ENCODE measurements at regions not wholly inside any gene's neighbourhood (a gene's known extent, or its start where the extent isn't known, plus 50 kb on each side); places are given as distances from the start of the nearest gene placed in this dataset.

DNA sequence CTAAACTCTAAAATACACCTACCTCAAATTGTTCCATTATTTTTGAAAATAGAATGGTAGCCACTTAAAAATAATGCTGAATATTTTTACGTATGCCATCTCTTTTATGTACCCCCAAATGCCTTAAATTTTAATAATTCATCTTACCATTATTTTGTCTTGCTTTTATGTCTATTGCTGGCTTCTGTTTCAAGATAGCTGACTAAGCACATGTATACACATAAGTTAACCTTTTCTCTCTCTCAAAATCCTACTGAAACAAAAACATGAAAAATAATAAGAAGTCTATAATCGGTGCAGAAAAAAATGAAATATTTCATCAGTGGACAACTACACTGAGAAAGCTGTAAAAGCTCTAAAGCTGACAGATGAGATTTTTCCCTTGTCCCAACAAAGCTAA lies 652.0 kb upstream of the ZNF608 start:
- no peak overlapping the region for H3K4me3 ChIP-seq (replicated peaks; ENCODE audit: low read depth, low read length)
- DNase-seq (ENCODE audit: low read depth) = no peak
- TF ChIP-seq, protein P1, sequence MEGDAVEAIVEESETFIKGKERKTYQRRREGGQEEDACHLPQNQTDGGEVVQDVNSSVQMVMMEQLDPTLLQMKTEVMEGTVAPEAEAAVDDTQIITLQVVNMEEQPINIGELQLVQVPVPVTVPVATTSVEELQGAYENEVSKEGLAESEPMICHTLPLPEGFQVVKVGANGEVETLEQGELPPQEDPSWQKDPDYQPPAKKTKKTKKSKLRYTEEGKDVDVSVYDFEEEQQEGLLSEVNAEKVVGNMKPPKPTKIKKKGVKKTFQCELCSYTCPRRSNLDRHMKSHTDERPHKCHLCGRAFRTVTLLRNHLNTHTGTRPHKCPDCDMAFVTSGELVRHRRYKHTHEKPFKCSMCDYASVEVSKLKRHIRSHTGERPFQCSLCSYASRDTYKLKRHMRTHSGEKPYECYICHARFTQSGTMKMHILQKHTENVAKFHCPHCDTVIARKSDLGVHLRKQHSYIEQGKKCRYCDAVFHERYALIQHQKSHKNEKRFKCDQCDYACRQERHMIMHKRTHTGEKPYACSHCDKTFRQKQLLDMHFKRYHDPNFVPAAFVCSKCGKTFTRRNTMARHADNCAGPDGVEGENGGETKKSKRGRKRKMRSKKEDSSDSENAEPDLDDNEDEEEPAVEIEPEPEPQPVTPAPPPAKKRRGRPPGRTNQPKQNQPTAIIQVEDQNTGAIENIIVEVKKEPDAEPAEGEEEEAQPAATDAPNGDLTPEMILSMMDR (IDR thresholded peaks at IDR 0.05; ENCODE audit: low read length, missing control alignments) = no peak

DNA sequence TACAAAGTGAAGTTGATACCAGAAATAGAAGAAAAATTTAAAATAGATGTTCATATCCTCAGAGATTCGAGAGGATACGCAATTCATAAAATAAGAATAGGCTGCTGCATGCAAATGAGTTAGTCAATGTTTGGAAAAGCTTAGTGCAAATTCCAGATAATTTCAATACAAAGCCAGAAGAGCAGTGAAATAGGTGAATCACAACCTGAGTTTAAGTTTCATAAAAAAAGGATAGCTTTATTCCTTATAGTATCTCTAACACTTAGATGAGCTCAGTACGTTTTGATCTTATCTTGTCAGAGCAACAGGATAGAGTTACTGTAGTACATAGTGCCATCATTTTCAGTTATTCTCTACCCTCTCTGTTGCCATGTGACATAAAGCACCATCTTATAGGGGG lies 653.4 kb upstream of the ZNF608 start:
- no peak for DNase-seq (ENCODE audit: low read depth)
- TF ChIP-seq, protein P1 (IDR thresholded peaks at IDR 0.05; ENCODE audit: low read length, missing control alignments) = no peak
- no peak overlapping the region for H3K4me3 ChIP-seq (replicated peaks; ENCODE audit: low read depth, low read length)

DNA sequence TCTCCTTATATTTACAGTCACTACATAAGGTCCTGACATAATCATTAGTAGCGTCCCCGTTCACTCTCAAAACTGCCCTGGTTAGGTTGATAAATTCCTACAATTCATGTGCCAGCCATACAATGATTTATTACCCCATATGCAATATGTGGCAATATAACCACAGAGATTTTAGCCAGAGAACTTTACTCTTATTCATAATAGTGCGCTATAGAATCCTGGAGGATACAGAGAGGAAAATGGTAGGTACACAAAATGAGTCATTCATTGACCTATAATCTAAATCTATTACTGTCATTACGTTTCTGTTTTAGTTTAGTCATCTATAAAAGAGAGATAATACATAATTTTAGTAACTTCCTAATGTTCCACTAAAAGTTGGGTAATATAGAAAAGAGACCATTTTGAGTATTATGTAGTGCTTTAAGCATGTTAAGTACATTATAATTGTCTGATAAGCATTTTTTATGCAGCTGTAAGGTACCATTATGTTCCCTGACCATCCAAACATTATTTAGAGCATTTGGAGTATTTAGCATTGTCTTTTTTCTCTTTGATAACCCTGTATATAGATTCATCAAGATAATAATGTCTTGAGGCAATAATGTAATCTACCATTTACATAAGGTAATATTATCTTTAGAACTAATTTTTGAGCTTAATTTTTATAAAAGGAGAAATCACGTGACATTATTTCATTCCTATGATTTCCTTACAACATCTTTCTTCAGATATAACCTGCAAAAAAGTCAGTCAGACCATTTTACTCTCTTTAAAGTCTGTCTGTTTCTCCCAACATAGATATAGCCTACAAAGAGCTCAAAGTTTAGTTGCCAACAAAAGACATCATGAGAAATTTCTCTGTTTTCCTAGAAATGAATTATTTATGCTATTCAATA lies 655.5 kb upstream of the ZNF608 start:
- H3K4me3 ChIP-seq (replicated peaks; ENCODE audit: low read depth, low read length) = no peak overlapping the region
- TF ChIP-seq, protein P1 (IDR thresholded peaks at IDR 0.05; ENCODE audit: low read length, missing control alignments) = no peak
- peak; percentile 20 for DNase-seq (ENCODE audit: low read depth)

DNA sequence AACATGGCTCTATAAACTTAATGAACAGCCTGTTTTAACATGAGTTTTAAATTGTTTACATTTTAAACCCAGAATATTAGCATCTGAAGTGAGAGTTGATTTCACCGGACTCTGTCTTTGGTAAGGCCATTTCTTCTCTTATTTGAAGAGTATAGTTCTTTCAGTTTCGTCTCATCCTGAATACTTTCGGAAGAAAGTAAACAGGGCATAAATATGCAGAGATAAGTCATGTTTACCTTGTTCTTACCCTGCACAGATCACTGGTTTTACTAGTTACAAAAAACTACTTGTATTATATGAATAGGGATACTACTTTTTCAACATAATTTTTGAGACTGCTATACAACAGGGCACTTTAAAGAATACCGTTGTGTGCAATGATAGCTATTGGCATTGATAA lies 656.3 kb upstream of the ZNF608 start:
- no peak for DNase-seq (ENCODE audit: low read depth)
- no peak overlapping the region for H3K4me3 ChIP-seq (replicated peaks; ENCODE audit: low read depth, low read length)
- TF ChIP-seq, protein P1 (IDR thresholded peaks at IDR 0.05; ENCODE audit: low read length, missing control alignments) = no peak

DNA sequence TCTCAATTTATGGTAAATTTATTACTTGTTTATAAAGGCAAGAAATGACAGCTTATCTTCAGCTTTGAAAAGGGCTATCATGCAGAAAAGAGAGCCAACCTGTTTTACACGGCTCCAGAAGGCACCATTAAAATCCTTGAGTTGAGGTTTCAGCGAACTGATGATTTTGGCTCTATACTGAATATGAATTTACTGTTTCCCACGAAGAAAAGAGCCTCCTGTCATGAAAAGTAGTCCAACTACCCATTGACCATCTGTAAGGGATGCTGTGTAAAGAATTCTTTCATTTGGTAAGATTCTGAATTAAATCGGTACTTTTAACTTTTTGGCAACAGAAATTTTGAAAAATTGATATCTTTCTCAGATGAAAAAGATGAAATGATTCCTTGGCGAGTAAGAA lies 657.6 kb upstream of the ZNF608 start:
- TF ChIP-seq, protein P1 (IDR thresholded peaks at IDR 0.05; ENCODE audit: low read length, missing control alignments) = no peak
- DNase-seq (ENCODE audit: low read depth) = no peak
- H3K4me3 ChIP-seq (replicated peaks; ENCODE audit: low read depth, low read length) = no peak overlapping the region

DNA sequence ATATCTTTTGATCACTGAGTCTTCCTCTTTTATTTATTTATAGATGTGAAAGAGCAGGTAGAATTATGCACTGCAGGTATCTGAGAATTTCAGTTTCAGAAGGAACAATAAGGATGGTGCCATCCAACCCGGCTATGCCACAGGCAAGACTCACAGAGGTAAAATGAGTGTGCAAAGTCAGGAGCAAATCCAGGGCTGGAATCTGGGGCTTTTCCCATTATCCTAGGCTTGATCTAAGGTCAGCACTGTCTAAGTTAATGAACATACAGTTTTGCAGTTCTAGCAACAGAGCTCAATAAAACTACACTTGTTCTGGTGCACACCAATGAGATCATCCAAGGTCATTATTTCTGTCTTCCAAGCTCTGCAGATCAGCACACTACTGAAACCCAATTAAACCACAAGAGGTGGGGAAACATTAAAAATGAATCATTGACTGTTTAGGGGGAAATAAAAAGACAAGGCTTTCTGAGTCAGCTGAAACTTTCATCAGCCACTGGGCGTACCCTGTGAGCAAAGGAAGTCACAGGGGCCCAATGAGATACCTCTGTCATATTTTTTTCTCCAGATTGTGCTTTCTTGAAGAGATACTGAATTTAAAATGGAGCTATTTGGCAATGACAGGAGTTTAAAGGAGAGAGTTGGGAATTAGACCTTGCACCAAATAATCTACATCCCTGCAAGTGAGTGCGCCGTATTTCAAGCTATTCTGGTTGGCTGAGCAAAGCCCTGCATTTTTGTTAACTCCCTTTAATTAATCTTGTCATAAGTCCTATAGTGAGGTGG lies 662.2 kb upstream of the ZNF608 start:
- TF ChIP-seq, protein P1 (IDR thresholded peaks at IDR 0.05; ENCODE audit: low read length, missing control alignments) = no peak
- H3K4me3 ChIP-seq (replicated peaks; ENCODE audit: low read depth, low read length) = no peak overlapping the region
- DNase-seq (ENCODE audit: low read depth) = peak; percentile 77
